ENCODE measurements at regions not wholly inside any gene's neighbourhood (a gene's known extent, or its start where the extent isn't known, plus 50 kb on each side); places are given as distances from the start of the nearest gene placed in this dataset.

DNA sequence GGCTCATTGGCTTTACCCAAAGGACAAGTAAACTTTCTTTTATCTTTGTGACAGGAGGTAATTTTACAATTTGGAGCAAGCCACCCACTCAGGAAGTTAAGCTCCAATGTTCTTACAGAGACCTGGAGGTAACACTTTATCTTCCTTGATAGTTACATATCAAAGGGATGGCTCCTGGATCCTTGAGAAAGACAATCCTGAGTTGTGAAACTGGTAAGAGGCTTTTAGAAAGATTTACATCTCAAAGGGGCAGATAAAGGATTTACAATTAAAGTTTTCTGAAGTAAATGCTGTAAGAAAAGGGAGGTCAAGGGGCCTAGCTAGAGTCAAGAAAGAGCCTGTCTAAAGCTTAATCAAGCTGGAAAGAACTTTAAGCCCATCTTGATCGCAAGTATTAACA, 124.4 kb upstream of the ZNF804B start:
- TF ChIP-seq, protein P1, sequence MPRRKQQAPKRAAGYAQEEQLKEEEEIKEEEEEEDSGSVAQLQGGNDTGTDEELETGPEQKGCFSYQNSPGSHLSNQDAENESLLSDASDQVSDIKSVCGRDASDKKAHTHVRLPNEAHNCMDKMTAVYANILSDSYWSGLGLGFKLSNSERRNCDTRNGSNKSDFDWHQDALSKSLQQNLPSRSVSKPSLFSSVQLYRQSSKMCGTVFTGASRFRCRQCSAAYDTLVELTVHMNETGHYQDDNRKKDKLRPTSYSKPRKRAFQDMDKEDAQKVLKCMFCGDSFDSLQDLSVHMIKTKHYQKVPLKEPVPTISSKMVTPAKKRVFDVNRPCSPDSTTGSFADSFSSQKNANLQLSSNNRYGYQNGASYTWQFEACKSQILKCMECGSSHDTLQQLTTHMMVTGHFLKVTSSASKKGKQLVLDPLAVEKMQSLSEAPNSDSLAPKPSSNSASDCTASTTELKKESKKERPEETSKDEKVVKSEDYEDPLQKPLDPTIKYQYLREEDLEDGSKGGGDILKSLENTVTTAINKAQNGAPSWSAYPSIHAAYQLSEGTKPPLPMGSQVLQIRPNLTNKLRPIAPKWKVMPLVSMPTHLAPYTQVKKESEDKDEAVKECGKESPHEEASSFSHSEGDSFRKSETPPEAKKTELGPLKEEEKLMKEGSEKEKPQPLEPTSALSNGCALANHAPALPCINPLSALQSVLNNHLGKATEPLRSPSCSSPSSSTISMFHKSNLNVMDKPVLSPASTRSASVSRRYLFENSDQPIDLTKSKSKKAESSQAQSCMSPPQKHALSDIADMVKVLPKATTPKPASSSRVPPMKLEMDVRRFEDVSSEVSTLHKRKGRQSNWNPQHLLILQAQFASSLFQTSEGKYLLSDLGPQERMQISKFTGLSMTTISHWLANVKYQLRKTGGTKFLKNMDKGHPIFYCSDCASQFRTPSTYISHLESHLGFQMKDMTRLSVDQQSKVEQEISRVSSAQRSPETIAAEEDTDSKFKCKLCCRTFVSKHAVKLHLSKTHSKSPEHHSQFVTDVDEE (CRISPR knock-in tag; IDR thresholded peaks at IDR 0.05): no peak
- TF ChIP-seq, protein P2, sequence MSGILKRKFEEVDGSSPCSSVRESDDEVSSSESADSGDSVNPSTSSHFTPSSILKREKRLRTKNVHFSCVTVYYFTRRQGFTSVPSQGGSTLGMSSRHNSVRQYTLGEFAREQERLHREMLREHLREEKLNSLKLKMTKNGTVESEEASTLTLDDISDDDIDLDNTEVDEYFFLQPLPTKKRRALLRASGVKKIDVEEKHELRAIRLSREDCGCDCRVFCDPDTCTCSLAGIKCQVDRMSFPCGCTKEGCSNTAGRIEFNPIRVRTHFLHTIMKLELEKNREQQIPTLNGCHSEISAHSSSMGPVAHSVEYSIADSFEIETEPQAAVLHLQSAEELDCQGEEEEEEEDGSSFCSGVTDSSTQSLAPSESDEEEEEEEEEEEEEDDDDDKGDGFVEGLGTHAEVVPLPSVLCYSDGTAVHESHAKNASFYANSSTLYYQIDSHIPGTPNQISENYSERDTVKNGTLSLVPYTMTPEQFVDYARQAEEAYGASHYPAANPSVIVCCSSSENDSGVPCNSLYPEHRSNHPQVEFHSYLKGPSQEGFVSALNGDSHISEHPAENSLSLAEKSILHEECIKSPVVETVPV (CRISPR knock-in tag; IDR thresholded peaks at IDR 0.05): no peak
- TF ChIP-seq TOX (CRISPR knock-in tag; IDR thresholded peaks at IDR 0.05; ENCODE audit: borderline replicate concordance) (no peak), PPARA (CRISPR knock-in tag; IDR thresholded peaks at IDR 0.05; ENCODE audit: borderline replicate concordance) (no peak), ZNF70 (CRISPR knock-in tag; IDR thresholded peaks at IDR 0.05) (no peak), ZFP3 (CRISPR knock-in tag; IDR thresholded peaks at IDR 0.05) (no peak), ESRRG (CRISPR knock-in tag; IDR thresholded peaks at IDR 0.05) (no peak), ARNTL (CRISPR knock-in tag; IDR thresholded peaks at IDR 0.05; ENCODE audit: borderline replicate concordance, low read depth) (no peak)
- no peak for ATAC-seq

DNA sequence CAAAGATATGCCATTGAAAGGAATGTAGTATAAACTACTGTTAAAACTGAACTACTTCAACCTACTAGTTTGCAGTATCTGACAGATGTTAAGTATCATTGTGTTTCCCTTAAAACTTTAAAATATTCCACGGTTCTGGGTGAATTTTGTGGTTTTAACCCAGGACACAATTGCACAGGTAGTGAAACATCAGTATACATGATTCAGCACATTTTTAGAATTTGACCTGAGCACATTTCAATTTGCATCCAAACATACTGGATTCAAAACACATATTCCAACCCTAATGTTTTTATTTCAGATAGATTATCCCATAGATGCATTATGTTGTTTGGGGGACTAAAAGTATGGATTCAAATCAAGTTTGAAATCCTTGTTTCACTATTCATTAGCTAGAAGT, 129.9 kb upstream of the ZNF804B start:
- TF ChIP-seq RARB (CRISPR knock-in tag; IDR thresholded peaks at IDR 0.05) (no peak), ZFP3 (CRISPR knock-in tag; IDR thresholded peaks at IDR 0.05) (no peak), ARNTL (CRISPR knock-in tag; IDR thresholded peaks at IDR 0.05; ENCODE audit: borderline replicate concordance, low read depth) (no peak), TOX (CRISPR knock-in tag; IDR thresholded peaks at IDR 0.05; ENCODE audit: borderline replicate concordance) (no peak), ISL1 (CRISPR knock-in tag; IDR thresholded peaks at IDR 0.05) (no peak)
- TF ChIP-seq, protein P3, sequence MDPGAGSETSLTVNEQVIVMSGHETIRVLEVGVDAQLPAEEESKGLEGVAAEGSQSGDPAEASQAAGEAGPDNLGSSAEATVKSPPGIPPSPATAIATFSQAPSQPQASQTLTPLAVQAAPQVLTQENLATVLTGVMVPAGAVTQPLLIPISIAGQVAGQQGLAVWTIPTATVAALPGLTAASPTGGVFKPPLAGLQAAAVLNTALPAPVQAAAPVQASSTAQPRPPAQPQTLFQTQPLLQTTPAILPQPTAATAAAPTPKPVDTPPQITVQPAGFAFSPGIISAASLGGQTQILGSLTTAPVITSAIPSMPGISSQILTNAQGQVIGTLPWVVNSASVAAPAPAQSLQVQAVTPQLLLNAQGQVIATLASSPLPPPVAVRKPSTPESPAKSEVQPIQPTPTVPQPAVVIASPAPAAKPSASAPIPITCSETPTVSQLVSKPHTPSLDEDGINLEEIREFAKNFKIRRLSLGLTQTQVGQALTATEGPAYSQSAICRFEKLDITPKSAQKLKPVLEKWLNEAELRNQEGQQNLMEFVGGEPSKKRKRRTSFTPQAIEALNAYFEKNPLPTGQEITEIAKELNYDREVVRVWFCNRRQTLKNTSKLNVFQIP (CRISPR knock-in tag; IDR thresholded peaks at IDR 0.05; ENCODE audit: borderline replicate concordance, low read depth): no peak
- ATAC-seq: no peak

DNA sequence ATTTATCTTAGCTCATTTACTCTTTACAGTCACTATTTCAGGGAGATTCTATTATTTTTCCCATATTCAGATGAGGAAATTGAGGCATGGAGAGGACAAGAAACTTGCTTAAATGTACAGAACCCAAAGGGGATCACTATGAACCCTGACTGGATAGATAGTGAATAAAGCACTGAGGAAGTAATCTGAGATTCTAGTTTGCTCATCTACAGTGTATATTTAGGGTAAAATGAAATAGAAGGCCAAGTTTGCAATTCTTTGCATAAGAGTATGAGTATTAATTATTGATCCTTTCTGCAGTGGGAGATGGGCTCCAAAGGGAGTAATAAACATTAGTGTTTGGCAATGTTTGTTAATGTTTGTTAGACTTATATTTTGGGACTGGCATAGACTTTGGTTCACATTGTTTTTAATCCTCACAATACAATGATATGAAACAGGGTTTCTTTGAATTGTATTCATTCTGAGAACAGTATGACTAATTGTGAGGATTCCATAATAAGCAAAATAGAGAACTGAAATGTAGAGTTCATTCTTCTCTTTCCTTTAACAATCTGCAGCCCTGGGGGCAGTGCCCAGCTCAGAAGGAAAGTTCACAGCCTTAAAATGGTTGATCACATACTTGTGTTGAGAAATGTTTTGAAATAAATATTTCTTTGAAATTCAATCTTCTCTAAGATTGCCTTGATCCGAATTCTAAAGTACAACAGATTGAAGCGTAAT, 131.0 kb upstream of the ZNF804B start:
- ATAC-seq: no peak

DNA sequence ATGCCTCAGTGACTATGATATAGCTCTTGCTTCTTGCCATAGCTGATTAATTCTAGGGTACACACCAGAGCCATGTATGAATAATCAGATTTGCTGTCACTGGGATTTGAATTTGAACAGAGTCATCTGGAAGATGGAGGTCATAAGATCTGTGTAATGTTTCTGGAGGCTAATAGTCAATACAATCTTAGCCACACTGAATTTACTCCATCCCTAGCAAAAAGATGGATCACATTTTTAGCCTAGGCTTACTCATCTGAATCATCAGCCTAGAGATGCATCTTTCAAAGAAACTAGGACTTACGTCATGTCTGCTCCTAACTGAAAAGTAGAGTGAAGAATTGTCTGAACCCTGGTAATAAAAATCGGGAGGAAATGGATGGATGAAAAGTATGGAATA, 142.3 kb upstream of the ZNF804B start:
- no peak for ATAC-seq
- no peak for TF ChIP-seq ISL1 (CRISPR knock-in tag; IDR thresholded peaks at IDR 0.05)
- no peak for TF ChIP-seq ESRRG (CRISPR knock-in tag; IDR thresholded peaks at IDR 0.05)
- no peak for TF ChIP-seq SNAI2 (CRISPR knock-in tag; IDR thresholded peaks at IDR 0.05)
- TF ChIP-seq, protein P4, sequence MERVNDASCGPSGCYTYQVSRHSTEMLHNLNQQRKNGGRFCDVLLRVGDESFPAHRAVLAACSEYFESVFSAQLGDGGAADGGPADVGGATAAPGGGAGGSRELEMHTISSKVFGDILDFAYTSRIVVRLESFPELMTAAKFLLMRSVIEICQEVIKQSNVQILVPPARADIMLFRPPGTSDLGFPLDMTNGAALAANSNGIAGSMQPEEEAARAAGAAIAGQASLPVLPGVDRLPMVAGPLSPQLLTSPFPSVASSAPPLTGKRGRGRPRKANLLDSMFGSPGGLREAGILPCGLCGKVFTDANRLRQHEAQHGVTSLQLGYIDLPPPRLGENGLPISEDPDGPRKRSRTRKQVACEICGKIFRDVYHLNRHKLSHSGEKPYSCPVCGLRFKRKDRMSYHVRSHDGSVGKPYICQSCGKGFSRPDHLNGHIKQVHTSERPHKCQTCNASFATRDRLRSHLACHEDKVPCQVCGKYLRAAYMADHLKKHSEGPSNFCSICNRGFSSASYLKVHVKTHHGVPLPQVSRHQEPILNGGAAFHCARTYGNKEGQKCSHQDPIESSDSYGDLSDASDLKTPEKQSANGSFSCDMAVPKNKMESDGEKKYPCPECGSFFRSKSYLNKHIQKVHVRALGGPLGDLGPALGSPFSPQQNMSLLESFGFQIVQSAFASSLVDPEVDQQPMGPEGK (CRISPR knock-in tag; IDR thresholded peaks at IDR 0.05; ENCODE audit: borderline replicate concordance): no peak
- TF ChIP-seq CSDC2 (CRISPR knock-in tag; IDR thresholded peaks at IDR 0.05): no peak
- TF ChIP-seq, protein P3 (CRISPR knock-in tag; IDR thresholded peaks at IDR 0.05; ENCODE audit: borderline replicate concordance, low read depth): no peak
- TF ChIP-seq, protein P1 (CRISPR knock-in tag; IDR thresholded peaks at IDR 0.05): no peak
- no peak for TF ChIP-seq ZFP3 (CRISPR knock-in tag; IDR thresholded peaks at IDR 0.05)
- TF ChIP-seq ZNF565 (CRISPR knock-in tag; conservative IDR thresholded peaks at IDR 0.05; ENCODE audit: low read depth): no peak
- no peak for TF ChIP-seq ZFP30 (CRISPR knock-in tag; IDR thresholded peaks at IDR 0.05)
- no peak for TF ChIP-seq OSR1 (CRISPR knock-in tag; IDR thresholded peaks at IDR 0.05)
- TF ChIP-seq BACH2 (CRISPR knock-in tag; IDR thresholded peaks at IDR 0.05; ENCODE audit: borderline replicate concordance): no peak

More for the DNA sequence above, 131.0 kb upstream of the ZNF804B start:
- TF ChIP-seq TOX (CRISPR knock-in tag; IDR thresholded peaks at IDR 0.05; ENCODE audit: borderline replicate concordance) (no peak), RARB (CRISPR knock-in tag; IDR thresholded peaks at IDR 0.05) (no peak), ZNF70 (CRISPR knock-in tag; IDR thresholded peaks at IDR 0.05) (no peak)
- TF ChIP-seq, protein P3 (CRISPR knock-in tag; IDR thresholded peaks at IDR 0.05; ENCODE audit: borderline replicate concordance, low read depth): no peak

Data from SK-N-SH treated with all-trans-retinoic acid at 6 μM for 48 hours (cell line).